ENCODE measurements at regions not wholly inside any gene's neighbourhood (a gene's known extent, or its start where the extent isn't known, plus 50 kb on each side); places are given as distances from the start of the nearest gene placed in this dataset.

DNA sequence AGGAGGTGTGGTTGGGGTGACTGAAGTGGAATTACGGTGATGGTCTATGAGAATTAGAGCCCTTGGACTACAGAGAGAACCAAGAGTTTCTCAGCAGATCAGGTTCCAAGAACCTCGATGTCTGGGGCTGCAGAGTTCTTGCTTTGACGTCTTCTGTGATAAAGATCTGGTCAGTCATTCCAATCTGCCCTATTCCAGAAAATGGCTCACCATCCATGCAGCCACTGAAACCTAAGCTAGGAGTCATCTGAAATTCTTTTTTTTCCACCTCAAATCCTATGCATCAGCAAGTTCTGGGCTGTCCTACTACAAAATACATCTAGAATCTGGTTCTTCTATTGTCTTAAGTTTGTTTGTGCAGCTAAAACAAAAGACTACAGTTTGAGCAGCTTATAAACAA is 254.4 kb upstream of the PGRMC2 start:
- TF ChIP-seq CTCF (conservative IDR thresholded peaks at IDR 0.05; ENCODE audit: low read length) (no peak), EZH2phosphoT487 (IDR thresholded peaks at IDR 0.05; ENCODE audit: borderline replicate concordance) (no peak)
